ENCODE measurements at regions not wholly inside any gene's neighbourhood (a gene's known extent, or its start where the extent isn't known, plus 50 kb on each side); places are given as distances from the start of the nearest gene placed in this dataset.

DNA sequence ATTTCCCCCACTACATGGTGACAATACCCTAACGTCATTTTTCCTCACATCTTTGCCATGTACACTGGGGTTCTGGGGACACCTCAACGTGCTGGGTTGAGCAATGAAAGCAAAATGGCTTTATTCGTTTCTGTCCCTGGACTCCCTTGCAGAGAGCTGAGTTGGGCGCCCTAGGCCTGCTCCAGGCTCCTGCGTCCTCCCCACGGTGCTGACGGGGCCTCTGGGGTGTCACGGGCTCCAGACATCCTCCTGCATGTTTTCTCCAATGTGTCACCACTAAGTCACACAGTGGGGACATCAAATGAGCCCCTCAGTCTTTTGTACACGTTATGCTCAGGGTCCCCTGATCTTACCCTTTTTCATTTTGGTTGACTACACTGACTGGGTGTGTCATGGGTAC lies 99.8 kb downstream of the TTLL2 start:
- TF ChIP-seq, protein P1, sequence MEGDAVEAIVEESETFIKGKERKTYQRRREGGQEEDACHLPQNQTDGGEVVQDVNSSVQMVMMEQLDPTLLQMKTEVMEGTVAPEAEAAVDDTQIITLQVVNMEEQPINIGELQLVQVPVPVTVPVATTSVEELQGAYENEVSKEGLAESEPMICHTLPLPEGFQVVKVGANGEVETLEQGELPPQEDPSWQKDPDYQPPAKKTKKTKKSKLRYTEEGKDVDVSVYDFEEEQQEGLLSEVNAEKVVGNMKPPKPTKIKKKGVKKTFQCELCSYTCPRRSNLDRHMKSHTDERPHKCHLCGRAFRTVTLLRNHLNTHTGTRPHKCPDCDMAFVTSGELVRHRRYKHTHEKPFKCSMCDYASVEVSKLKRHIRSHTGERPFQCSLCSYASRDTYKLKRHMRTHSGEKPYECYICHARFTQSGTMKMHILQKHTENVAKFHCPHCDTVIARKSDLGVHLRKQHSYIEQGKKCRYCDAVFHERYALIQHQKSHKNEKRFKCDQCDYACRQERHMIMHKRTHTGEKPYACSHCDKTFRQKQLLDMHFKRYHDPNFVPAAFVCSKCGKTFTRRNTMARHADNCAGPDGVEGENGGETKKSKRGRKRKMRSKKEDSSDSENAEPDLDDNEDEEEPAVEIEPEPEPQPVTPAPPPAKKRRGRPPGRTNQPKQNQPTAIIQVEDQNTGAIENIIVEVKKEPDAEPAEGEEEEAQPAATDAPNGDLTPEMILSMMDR (IDR thresholded peaks at IDR 0.05), result no peak

- TF ChIP-seq, protein P1 (IDR thresholded peaks at IDR 0.05), result no peak
These were observed 101.2 kb downstream of the TTLL2 start for GRCh38 chr6:167426084-167426483.

DNA sequence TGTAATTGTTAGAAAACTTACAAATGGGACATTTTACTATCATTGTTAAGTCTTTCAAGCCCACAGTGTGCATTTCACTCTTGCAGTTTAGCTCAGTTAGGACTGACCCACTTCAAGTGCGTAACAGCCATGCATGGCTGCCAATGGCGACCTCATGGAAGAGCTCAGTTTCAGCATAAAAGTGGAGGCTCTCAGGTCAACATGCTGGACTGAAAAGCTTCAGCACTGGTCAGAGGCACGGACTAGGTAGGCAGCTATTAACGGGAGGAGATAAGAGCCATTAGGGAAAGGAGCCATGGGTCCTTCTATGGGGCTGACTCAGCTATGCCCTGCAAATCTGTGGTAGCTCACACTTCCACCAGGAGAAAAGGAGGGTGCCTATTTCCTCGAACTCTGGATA lies 101.8 kb downstream of the TTLL2 start:
- TF ChIP-seq, protein P1 (IDR thresholded peaks at IDR 0.05), result no peak

- TF ChIP-seq, protein P1 (IDR thresholded peaks at IDR 0.05), result no peak
These were observed 103.9 kb downstream of the TTLL2 start for GRCh38 chr6:167428664-167429333.

GRCh38 chr6:167429353-167429752 lies 104.5 kb downstream of the TTLL2 start:
- TF ChIP-seq, protein P1 (IDR thresholded peaks at IDR 0.05), result no peak

DNA sequence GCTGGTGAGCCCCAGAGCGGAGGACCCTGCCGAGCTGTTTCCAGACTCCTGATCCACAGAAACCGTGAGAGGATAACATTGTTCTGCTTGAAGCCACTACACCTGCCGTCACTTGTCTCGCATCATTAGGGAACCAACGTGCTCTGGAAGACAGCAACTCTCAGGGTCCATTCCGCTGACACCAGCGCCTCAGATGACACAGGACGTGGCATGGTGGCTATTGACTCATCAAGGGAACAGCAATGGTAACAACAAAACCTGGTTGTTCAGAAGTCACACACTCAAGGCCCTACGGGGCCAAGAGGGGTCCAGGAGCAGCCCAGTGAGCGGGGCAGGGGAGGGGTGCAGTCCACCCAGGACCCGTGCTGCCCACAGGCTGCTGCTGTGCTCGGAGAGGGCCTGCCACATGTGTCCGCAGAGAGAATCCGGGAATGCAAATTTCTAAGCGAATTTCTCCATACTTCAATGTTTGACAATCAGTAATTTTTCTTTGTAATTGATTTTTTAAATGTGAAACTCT lies 110.4 kb downstream of the TTLL2 start:
- TF ChIP-seq, protein P1 (IDR thresholded peaks at IDR 0.05), result no peak

DNA sequence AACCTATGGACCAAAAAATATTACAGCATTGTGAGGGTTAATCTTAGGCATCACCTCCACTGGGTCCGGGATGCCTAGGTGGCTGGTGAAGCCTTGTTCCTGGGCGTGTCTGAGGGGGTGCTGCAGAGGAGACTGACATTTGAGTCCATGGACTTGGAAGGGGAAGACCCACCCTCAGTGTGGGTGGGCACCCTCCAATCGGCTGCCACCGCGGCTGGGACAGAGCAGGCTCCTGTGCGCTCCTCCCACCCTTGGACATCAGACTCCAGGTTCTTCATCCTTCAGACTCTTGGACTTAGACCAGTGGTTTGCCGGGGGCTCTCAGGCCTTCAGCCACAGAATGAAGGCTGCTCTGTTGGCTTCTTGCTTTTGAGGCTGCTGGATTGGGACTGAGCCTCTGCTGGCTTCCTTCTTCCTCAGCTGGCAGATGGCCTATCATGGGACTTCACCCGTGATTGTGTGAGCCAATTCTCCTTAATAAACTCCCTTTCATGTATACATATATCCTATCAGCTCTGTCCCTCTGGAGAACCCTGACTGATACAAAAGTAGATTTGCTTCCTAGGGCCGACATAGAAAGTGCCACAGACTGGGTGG lies 113.1 kb downstream of the TTLL2 start:
- TF ChIP-seq, protein P1 (IDR thresholded peaks at IDR 0.05), result no peak

All from LNCAP (cell line).